ENCODE measurements at regions not wholly inside any gene's neighbourhood (a gene's known extent, or its start where the extent isn't known, plus 50 kb on each side); places are given as distances from the start of the nearest gene placed in this dataset.
"Not testable (repeated sequence)": the region's sequence is repeated elsewhere in the genome, so short reads cannot be mapped to it uniquely, and the experiment has no call there.

DNA sequence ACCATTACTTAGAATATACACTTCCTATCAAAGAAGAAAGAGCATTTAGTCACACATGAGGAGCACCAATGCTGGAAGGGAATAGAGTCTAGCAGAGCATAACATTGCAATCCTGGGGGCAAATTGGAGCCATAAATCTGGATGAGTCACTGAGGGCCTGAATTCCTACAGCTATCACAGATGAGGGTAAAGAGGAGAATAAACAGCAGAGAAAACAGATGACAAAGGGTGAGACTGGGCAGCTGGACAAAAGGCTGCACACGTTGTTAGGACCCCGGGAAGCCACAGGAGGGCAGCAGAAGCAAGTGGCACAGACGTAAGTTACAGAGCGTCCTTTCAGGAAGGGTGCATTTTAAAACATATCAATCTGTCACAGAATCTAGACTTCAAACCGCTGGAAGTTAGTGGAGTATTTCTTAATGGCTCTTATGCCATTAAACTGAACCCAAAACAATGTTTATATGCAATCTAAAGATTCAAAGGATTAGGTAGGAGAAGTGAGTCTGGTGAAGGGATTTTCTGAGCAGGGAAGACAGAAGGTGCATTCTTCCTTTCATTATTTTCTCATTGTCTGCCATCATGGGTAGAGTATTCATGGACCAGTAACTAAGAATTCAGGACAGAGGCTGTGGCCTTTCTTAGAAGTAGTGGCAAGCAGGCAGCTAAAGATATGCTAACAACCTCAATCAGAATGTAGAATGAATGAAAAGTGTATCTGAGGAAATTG lies 159.8 kb upstream of the DAAM1 start:
- DNase-seq (ENCODE audit: insufficient read length, low spot score) (peak; percentile 28), FAIRE-seq (peak; percentile 93)

DNA sequence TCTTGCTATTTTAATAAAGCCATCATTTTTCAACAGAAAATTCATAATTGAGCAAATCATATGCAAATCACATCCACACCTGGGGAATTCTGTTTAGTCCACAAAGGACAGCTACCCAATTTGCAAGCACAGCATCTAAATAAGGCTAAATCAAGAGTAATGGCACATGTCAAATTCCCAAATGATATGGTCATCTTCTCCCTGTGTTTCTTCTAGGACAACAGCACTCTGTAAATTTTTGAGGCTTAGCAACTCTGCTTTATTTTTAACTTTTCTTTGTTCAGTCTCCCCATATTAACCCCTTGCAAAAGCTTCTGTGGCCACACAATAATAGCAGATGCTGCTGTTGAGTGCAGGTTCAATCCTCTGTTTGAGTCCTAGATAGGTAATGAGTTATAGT lies 155.6 kb upstream of the DAAM1 start:
- no peak for DNase-seq (ENCODE audit: insufficient read length, low spot score)
- FAIRE-seq = no peak

DNA sequence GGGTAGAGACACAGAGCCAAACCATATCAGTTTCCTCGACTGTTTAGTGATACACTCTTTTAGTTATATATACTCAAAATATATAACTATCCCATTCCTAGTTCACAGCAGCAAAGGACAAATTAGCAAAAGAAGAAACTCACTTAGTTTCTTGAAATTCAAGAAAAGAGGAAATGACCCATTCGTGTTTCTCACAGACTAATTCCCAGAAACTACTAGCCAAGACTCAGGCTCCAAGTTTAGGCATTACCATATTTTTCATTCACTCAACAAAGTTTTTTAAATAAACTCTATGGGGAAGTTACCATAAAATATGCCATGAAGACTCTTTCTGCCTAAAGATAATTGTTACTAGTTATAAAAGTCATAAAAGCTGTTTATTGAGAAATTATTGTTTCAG lies 152.3 kb upstream of the DAAM1 start:
- DNase-seq (ENCODE audit: insufficient read length, low spot score) (no peak), FAIRE-seq (no peak)

DNA sequence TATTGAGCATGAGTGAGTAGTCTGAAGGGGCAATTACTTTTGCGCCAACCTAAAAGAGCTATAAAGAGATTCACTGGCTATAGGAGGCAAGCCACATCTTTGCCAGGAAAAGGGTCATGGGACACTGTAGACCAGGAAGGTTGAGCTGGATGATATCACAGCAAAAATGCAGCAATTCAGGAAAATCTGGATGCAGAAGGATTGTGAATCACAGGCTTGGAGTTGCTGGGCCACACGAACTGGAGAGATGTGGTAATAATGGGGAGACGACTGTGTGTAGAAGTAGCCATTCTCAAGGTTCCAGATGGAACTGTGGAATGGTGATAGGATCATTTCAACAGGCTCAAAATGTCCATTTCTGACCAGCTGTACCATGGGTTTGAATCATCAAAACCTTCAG lies 151.4 kb upstream of the DAAM1 start:
- FAIRE-seq = no peak

DNA sequence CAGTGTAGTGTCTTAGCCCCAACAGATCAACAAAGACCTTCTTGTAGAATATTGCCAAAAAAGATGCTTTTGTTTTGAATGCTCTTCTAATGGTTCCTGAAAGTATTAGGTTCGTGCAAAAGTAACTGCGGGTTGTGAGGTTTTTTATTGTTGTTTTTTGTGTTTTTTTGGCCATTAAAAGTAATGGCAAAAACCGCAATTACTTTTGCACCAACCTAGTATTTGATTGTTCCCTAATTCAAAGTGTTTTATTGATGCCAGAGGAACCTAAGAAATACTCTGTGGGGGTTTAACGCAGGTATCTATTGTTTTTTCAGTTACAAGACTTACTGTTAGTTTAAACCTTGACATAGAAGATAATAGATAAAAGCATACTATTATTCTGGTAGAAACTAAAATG lies 150.8 kb upstream of the DAAM1 start:
- DNase-seq (ENCODE audit: insufficient read length, low spot score) = no peak
- no peak for FAIRE-seq

More for the DNA sequence above, 151.4 kb upstream of the DAAM1 start:
- no peak for DNase-seq (ENCODE audit: insufficient read length, low spot score)

DNA sequence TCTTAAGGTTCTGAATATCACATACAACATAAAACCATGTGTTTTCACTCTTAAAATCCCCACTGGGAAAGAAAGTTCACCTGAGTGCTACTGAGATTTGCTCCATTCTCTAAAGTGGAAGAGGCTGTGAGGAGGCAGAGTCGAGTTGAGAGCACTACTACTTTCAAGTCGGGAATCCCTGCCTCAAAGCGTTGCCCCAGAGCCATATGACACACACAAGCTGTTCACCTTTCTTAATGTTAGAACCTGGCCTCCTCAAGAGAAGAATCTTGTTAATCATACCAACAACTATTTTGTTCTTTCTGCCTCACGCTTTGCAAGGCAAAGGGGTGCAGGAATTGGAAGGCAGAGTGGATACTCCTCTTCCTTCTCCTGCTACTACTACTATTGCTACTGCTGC lies 149.7 kb upstream of the DAAM1 start:
- no peak for DNase-seq (ENCODE audit: insufficient read length, low spot score)
- no peak for FAIRE-seq

DNA sequence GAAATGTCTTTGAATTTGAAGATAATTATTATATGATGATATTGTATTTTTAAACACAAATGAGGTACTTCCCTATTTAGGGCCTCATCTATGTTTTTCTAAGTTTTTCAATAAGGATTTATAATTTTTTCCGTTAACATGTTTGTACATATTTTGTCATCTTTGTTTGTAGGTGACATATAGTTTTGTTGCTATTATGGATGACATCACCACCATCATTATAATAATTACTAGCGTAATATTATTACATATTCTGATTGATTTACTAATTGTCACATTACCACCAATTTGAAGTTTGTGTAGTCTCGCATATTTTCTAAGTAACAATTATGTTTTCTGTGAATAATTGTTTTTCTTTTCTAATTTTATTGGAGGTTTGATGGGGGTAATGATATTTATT lies 147.2 kb upstream of the DAAM1 start:
- FAIRE-seq = no peak
- DNase-seq (ENCODE audit: insufficient read length, low spot score) = no peak

DNA sequence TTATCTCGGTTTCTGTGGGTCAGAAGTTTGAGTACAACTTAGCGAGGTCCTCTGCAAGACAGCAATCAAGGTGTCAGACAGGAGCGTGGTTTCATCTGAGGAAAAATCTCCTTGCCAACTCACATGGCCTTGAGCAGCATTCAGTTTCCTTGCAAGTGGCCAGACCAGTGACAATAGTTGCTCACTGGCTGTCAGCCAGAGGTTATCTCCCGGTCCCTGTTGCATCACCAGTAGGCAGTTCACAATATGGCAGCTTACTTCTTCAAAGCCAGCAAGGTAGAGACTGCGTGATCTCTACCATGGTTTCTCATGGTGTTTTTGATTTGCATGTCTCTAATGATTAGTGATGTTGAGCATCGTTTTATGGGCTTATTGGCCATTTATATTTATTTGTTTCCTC lies 143.8 kb upstream of the DAAM1 start:
- no peak for DNase-seq (ENCODE audit: insufficient read length, low spot score)
- FAIRE-seq = no peak

DNA sequence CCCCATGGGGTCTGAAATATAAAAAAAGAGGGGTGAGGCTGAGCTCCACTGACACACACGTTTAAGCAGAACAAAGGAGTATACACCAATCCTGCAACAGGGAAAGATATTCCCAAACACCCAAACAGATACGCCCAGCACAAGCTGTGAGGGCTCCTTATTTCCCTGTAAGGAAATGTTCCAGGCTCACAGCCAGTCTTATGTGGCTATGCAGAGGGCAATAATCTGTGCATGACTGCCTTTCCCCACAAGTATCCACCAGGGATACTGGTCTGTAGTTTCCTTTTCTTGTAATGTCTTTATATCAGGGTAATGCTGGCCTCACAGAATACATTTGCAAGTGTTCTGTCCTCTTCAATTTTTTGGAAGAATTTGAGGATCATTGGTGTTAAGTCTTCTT lies 141.7 kb upstream of the DAAM1 start:
- FAIRE-seq (no peak), DNase-seq (ENCODE audit: insufficient read length, low spot score) (no peak)

DNA sequence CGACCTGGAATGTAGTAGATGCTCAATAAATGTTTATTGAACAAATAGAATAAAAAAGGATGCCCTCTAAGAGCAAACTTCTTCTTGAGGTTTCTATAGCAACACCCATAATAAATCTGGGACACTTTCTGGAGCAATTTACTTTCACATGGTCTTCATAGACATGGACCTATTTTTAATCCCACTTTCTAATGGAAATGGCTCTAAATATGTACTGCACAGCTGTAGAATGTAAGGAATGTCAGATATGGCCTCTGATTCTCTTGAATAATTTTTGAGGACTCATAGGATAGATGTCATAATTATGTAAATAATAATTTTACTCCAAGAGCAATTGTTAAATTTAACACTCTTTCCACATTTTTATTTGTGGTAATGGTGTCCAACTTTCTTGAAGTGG lies 133.5 kb upstream of the DAAM1 start:
- FAIRE-seq (no peak), DNase-seq (ENCODE audit: insufficient read length, low spot score) (no peak)

DNA sequence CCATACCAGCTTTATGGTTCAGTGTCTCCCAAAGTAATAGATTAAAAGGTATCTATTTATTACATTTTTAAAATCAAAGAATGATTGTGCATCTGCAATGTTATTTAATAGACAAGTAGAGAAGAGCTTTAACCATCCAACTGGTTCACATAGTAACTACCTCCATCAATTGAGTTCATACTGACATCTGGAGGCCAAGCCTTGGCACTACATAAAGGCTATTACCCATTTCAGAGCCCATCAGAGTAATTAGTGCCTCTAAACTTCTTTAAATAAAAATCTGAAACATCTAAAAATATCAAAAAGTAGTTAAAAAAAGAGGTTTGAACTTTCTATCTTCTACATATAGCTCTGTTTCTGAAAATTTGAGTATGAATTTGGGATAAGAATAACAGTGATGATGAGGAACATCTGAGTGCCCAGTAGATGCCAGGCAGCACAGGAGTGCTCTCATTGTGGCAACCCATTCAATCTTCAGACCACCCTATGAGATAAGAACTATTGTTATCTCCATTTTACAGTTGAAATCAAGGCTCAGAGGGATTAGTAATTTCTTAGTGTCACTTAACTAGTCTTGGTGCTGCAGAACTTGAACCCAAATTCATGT lies 132.9 kb upstream of the DAAM1 start:
- peak; percentile 52 for DNase-seq (ENCODE audit: insufficient read length, low spot score)
- peak; percentile 54 for FAIRE-seq

DNA sequence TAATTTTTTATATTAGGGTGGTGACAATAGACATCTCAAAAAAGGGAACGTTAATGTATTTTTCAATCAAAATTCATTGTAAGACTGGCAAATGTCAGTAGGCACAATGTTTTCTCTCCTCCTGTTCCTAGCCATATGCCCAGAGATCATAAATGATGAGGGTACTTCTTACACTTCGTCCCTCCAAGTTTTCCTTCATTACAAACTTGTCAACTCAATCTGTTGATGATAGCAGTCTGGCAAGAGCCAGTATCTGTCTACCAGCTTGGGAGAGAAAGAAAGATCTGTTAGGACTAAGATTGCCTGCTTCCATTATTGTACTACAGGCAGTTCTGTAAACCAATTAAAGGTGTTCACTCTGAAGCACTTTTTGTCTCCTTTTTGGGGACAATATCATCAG lies 130.9 kb upstream of the DAAM1 start:
- DNase-seq (ENCODE audit: insufficient read length, low spot score) (no peak), FAIRE-seq (no peak)

DNA sequence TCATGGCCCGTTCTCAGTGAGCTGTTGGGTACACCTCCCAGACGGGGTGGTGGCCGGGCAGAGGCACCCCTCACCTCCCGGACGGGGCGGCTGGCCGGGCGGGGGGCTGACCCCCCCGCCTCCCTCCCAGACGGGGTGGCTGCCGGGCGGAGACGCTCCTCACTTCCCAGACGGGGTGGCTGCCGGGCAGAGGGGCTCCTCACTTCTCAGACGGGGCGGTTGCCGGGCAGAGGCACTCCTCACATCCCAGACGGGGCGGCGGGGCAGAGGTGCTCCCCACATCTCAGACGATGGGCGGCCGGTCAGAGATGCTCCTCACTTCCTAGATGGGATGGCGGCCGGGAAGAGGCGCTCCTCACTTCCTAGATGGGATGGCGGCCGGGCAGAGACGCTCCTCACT lies 129.7 kb upstream of the DAAM1 start:
- not testable (repeated sequence) for DNase-seq (ENCODE audit: insufficient read length, low spot score); FAIRE-seq

DNA sequence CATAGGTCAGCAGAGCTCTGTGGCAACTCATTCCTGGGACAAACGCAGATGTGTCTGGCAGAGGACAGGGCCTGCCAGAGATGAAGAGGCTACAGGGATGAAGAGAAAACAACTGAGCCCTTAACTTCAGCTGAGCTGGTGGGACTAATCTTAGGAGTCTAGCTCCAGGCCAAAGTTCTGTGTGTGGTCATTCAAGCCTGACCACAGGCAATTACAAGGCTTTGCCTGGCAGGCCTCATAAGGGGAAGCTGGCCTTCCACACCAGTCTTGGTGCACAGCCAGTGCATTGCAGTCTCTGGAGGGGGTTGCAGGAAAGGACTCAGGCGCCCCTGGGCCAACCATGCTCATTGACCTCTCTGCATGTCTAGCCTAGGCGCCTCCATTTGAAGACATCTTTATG lies 127.6 kb upstream of the DAAM1 start:
- FAIRE-seq = no peak
- no peak for DNase-seq (ENCODE audit: insufficient read length, low spot score)

DNA sequence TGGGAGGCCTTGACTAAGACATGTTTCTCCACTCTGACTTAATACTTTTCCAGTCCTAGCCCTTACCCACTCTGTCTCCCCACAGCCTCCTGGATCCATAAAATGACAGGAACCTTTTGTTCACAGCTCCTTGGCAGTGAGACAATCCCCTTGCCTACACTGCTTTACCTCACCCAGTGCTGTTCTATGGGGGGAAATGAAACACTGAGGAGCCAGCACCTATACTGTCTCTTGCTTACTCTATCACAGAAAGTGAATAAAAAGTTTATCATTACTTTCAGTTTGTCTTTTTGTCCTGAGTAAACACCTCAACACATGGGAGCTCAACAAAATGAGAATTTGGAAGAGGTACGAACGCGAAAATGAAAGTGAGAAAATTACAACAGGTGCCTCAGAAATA lies 127.2 kb upstream of the DAAM1 start:
- DNase-seq (ENCODE audit: insufficient read length, low spot score) (no peak), FAIRE-seq (no peak)

DNA sequence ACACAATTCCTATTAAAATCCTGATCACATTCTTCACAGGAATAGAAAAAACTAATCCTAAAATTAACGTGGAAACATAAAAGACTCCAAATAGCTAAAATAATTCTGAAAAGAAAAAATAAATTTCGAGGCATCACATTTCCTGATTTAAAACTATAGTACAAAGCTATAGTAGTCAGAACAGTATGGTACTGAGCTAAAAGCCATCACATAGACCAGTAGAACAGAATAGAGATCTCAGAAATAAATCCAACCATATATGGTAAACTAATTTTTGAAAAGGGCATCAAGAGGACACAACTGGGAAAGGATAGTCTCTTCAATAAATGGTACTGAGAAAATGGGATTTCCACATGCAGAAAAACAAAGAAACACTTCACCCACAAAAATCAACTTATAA lies 125.2 kb upstream of the DAAM1 start:
- no peak for FAIRE-seq
- DNase-seq (ENCODE audit: insufficient read length, low spot score) = no peak

DNA sequence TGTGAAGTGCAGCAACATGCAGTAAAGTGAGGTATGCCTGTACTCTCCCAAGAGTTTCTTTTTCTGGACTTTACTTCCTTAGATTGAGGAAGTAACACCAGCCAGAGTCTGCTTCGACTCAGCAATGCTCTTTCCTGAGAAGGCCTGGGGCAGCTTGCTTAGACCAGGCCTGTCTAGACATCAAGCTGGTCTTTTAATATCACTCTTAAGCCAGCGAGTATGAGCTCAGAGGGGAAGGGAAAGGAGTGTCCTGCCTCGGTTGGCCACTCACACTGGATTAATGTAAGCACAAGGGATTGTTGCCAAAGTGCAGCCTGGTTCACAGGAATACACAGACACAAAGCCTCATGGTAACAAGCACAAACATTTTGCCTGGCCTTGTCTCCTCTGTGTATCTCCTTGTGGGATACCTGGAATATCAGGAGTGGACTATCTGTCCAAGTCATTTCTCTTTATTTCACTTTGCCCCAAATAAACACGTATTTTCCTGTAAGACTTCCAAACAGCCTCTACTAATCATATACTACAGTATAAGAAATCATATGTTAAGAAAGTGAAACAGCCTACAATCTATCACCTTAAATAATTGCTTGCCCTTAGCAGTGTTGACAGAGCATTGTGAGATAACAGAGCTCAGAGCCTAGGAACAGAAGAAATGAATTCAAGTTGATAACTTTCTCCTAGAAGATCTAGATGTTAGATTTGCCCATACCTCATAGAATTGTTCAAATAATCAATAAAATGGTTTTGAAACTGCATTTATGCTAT lies 121.2 kb upstream of the DAAM1 start:
- DNase-seq (ENCODE audit: insufficient read length, low spot score) (no peak), FAIRE-seq (no peak)

DNA sequence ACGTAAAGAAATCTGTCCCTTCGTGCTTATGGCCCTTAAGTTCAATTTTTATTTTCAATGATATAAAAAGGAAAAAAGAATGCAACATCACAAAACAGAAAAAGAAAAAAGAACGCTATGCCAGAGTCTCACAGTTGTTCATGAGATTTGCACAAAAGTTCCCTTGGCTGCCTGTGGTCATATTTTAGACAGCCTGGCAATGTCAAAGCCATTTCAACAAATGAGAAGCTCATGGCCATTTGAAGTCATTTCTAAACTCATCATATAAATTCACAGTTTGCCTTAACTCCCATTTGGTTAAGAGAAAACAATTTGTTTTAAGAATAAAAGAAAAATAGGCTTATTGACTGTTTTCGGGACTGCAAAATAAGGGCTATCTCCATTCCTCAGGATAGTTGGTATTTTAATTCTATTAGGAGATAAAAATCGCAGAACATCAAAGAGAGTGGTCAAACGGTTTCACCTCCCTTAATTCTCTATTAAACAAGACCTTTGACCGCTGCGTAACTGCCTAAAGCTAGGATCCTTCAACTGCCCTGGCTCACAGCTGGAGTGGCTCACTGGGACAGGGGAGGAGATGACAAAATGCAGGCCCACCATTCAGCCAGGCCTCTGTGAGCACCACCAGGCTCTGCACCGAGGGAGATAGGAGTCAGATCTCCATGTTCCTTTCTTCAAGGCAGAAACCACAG lies 119.2 kb upstream of the DAAM1 start:
- no peak for FAIRE-seq
- no peak for DNase-seq (ENCODE audit: insufficient read length, low spot score)

DNA sequence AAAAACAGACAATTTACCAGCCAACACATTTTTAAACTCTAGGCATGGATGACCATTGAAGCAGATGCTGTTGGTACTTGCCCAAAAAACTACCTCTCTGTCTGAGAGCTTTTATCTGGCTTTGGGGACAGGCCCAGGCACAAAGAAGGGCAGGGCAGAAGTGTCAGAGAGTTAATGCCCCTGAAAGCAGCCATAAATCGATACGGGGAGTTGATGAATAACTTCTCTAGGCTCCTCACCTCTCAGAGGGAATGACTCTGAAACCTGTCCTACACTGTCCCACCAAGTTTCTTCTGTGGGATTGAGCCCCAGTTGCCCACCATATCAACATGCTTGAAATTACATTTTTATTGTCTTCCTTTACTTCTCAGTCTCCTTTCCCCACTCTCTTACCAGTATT lies 113.0 kb upstream of the DAAM1 start:
- DNase-seq (ENCODE audit: insufficient read length, low spot score) = no peak
- no peak for FAIRE-seq

DNA sequence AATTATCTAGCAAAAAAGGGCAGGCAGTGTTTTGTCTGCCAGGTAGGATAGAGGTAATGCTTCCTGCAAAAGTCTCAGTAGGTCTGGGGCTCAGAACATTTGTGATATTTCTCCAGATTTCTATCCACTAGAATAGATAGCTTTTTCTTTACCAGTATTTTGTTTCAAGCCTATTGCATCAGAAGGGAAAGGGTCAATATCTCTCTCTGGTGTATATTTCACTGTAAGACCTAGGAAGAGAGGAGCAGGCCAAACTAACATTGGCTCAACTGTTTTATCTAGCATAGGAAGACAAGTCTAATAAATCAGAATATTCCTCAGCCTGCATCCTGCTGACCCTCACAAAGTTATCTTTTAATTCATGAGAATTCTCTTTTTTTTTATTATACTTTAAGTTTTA lies 106.7 kb upstream of the DAAM1 start:
- DNase-seq (ENCODE audit: insufficient read length, low spot score) = no peak
- no peak for FAIRE-seq

DNA sequence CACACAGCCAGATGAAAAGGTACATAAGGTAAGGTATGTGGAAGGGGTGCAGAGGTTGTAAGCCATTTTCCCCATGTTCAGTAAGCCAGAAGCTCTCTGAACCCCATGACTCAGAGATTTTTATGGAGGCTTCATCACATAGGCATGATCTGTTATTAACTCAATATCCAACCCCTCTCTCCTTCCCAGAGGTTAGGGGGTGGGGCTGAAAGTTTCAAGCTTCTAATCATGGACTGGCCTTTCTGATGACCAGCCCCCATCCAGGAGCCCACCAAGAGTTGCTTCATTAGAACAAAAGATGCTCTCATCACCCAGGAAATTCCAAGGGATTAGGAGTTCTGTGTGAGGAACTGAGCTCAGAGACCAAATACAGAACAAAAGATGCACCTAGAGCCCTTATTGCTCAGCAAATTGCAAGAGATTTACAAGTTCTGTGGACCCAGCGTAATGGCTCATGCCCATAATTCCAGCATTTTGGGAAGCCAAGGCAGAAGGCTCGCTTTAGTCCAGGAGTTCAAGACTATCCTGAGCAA lies 103.2 kb upstream of the DAAM1 start:
- FAIRE-seq (no peak), DNase-seq (ENCODE audit: insufficient read length, low spot score) (no peak)
